Epithelial cell of esophagus (primary cell): ENCODE measurements at regions not wholly inside any gene's neighbourhood (a gene's known extent, or its start where the extent isn't known, plus 50 kb on each side); places are given as distances from the start of the nearest gene placed in this dataset.

ENCODE experiments used
- DNase-seq: peaks from one replicate; pipeline ENCODE4 v3.0.0; 2010; ENCODE audit warnings: low read depth
- H3K4me3 ChIP-seq: 2 replicates; pipeline ENCODE4 v1.5.1; 2011; ENCODE audit warnings: mild to moderate bottlenecking, low read length, control low read depth
- CTCF ChIP-seq: IDR thresholded peaks from 2 replicates; pipeline ENCODE4 v1.5.1; 2011; ENCODE audit warnings: low read depth, mild to moderate bottlenecking, low read length, control low read depth, inconsistent platforms; ENCODE audit not compliant: insufficient read depth; ENCODE audit errors: missing control alignments

DNA sequence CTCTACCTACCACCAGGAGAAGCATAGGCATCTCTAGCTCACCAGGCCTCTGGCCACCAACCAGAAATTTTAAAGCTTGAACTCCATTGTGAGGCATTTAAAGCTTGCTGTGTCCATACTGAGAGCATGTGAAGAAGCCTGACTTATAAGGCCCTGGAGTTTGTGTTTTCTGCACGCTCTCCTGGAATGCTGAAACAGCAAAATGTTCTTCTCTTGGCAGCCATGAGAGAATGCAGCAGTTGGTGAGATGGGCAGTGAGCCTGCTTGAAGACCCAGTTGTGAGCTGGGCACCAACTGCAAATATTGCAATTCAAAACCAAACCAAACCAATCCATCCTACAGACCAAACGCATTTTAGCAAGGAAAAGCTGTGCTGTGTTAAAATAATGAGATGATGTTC is 170.0 kb upstream of the IVNS1ABP start:
- DNase-seq = no peak
- no peak for TF ChIP-seq CTCF
- H3K4me3 ChIP-seq = no peak overlapping the region

DNA sequence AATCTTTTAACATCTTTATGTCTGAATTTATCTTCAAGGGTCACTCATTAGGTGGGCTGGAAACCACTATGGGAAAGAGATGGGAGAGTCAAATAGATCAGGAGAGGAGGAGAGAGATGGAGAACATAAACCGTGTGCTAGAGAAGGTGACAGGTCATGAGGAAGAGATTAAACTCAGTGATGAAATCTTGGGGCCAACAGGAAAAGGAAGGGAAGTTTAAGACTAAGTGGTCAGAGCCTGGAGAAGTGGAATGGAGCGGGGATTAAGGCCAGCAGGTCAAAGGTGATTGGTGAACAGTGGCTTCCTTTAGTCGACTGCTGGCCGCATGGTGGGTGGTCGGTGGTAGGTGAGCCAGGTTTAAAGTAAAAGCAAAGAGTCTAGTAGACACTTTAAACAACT is 169.3 kb upstream of the IVNS1ABP start:
- TF ChIP-seq CTCF = no peak
- H3K4me3 ChIP-seq = no peak overlapping the region
- DNase-seq = no peak

- peak; percentile 93 for DNase-seq
Observed at GRCh38 chr1:185483664-185484450, 166.8 kb upstream of the IVNS1ABP start.

DNA sequence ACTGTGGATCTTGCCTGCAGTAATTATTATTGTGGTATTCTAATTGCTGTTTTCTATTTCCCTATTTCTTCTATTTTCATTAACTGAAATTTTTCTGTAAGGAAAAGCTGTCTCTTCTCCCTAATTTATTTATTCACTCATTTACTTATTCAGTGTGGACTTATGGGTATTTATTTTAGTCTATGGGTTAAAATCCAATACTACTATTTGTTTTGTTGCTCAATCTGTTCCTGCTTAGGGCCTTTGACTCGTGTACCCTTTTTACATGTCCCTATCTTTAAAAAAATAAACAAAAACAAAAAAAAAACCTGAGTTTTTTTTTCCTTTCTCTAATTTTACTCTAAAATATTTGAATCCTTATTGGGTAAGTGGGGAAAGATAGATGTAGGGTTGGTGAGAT is 166.2 kb upstream of the IVNS1ABP start:
- DNase-seq = no peak
- no peak overlapping the region for H3K4me3 ChIP-seq
- TF ChIP-seq CTCF = no peak

More at GRCh38 chr1:185483664-185484450, 166.8 kb upstream of the IVNS1ABP start:
- no peak for TF ChIP-seq CTCF
- no peak overlapping the region for H3K4me3 ChIP-seq

DNA sequence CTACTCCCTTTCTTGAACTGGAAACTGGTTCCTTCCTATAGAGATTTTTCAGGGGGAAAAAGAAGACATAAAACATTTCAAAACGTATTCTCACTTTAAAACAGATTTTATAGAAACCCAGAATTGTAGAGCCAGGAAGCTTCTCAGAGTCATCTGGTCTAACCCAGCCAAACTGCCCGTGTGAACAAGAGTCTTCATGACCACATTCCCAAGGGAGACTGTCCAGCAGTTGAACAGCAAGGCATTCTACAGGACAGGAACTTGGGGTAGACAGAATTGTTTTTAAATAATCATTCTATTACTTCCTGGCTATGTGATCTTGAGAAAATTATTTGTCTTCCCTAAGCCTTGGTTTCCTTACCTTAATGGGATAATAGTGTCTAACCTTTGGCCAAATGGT is 163.5 kb upstream of the IVNS1ABP start:
- DNase-seq = no peak
- no peak for TF ChIP-seq CTCF
- no peak overlapping the region for H3K4me3 ChIP-seq

DNA sequence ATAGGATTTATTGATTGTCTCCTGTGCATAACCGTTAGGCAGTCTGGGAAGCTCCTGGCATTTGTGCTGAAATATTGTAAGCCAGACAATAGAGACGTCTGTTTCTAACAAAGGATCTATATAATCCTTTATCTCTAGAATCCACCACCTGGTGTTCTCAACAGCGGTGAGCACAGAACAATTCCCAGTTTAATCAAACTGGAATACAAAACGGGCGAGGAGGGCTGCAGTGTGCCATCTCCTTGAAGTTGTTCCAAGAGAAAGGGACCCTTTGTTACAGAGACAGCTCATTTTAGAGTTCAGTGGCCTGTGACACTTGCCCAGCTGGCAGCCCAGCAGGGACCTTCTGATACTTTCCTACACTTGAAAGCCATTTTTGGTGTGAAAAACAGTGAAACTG is 162.8 kb upstream of the IVNS1ABP start:
- no peak for DNase-seq
- TF ChIP-seq CTCF = no peak

DNA sequence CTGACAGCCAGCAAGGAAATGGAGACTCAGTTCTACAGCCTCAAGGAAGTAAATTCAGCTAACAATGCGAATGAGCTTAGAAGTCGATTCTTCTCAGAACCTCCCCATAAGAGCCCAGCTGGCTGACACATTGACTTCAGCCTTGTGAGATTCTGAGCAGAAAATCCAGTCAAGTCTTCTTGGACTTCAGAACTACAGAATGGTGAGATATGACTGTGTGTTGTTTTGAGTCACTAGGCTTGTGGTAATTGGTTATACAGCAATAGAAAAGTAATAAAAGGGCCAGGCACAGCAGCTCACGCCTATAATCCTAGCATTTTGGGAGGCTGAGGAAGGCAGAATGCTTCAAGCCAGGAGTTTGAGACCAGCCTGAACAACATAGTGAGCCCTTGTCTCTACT is 161.8 kb upstream of the IVNS1ABP start:
- H3K4me3 ChIP-seq = no peak overlapping the region
- TF ChIP-seq CTCF = no peak
- no peak for DNase-seq

More for the DNA sequence above, 162.8 kb upstream of the IVNS1ABP start:
- H3K4me3 ChIP-seq = no peak overlapping the region
